ENCODE measurements at regions not wholly inside any gene's neighbourhood (a gene's known extent, or its start where the extent isn't known, plus 50 kb on each side); places are given as distances from the start of the nearest gene placed in this dataset.

DNA sequence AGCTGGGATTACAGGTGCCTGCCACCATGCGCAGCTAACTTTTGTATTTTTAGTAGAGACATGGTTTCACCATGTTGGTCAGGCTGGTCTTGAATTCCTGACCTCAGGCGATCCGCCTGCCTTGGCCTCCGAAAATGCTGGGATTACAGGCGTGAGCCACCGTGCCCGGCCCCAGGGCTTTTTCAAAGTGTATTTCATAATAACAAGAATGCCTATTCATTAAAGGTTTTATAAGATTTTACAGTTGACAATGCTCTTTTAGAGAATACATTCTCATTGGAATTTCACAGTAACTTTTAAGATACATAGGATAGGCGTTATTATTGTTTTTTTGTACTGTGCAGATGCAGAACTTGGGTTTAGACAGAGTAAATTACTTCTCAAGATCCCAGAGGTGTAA is 52.6 kb upstream of the PTPRK start:
- ChIA-PET RAD21 (ENCODE audit: unreplicated experiment) (no interaction called here), SMC1A (ENCODE audit: uncharacterized antibody, unreplicated experiment) (no interaction called here), POLR2A (no interaction called here), CTCF (no interaction called here)
- Histone ChIP-seq H3K4me1 (ENCODE audit: control insufficient read depth, insufficient read depth, low read length) (no peaks in the 10 kb centered on the region), H3K9me3 (replicated peaks; ENCODE audit: control insufficient read depth, insufficient read depth, low read length) (no peaks in the 10 kb centered on the region), H3K9ac (ENCODE audit: control insufficient read depth, insufficient read depth, low read length) (no peak overlapping the region), H3K4me2 (ENCODE audit: control insufficient read depth, insufficient read depth) (no peak overlapping the region), H3K4me3 (no peak overlapping the region), H3K79me2 (ENCODE audit: control insufficient read depth, insufficient read depth, low read length) (no peaks in the 10 kb centered on the region), H3K36me3 (ENCODE audit: control insufficient read depth in 2 of 2, insufficient read depth in 2 of 2, low read length in 1 of 2) (no peaks in the 10 kb centered on the region), H4K20me1 (ENCODE audit: control insufficient read depth, insufficient read depth) (no peaks in the 10 kb centered on the region), H2AFZ (ENCODE audit: control insufficient read depth, low read depth, low read length) (no peak overlapping the region), H3K27ac (ENCODE audit: control insufficient read depth, insufficient read depth) (no peak overlapping the region), H3K27me3 (replicated peaks in 1 of 2; ENCODE audit: control insufficient read depth in 2 of 2, insufficient read depth in 2 of 2, low read length in 1 of 2) (no peaks in the 10 kb centered on the region)
- in situ Hi-C loops (cut with MboI): no loop called here
- no peak for TF ChIP-seq EED (IDR thresholded peaks at IDR 0.05; ENCODE audit: low read depth)
- TF ChIP-seq NR2F1 (conservative IDR thresholded peaks at IDR 0.05): no peak
- TF ChIP-seq SUPT20H (IDR thresholded peaks at IDR 0.05; ENCODE audit: borderline replicate concordance, control insufficient read depth, low read depth, low read length): no peak
- TF ChIP-seq, protein P1, sequence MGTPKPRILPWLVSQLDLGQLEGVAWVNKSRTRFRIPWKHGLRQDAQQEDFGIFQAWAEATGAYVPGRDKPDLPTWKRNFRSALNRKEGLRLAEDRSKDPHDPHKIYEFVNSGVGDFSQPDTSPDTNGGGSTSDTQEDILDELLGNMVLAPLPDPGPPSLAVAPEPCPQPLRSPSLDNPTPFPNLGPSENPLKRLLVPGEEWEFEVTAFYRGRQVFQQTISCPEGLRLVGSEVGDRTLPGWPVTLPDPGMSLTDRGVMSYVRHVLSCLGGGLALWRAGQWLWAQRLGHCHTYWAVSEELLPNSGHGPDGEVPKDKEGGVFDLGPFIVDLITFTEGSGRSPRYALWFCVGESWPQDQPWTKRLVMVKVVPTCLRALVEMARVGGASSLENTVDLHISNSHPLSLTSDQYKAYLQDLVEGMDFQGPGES (IDR thresholded peaks at IDR 0.05): no peak
- no peak for TF ChIP-seq RAD21 (IDR thresholded peaks at IDR 0.05; ENCODE audit: insufficient read depth, low read depth, low read length)
- no peak for TF ChIP-seq NFYA (IDR thresholded peaks at IDR 0.05; ENCODE audit: borderline replicate concordance, low read depth, low read length)
- TF ChIP-seq, protein P2, sequence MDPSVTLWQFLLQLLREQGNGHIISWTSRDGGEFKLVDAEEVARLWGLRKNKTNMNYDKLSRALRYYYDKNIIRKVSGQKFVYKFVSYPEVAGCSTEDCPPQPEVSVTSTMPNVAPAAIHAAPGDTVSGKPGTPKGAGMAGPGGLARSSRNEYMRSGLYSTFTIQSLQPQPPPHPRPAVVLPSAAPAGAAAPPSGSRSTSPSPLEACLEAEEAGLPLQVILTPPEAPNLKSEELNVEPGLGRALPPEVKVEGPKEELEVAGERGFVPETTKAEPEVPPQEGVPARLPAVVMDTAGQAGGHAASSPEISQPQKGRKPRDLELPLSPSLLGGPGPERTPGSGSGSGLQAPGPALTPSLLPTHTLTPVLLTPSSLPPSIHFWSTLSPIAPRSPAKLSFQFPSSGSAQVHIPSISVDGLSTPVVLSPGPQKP (IDR thresholded peaks at IDR 0.05; ENCODE audit: low read depth, low read length): no peak
- no peak for TF ChIP-seq STAT3 (IDR thresholded peaks at IDR 0.05; ENCODE audit: low read depth, low read length)
- TF ChIP-seq GABPA (IDR thresholded peaks at IDR 0.05; ENCODE audit: low read depth): no peak
- no peak for TF ChIP-seq ZBED1 (IDR thresholded peaks at IDR 0.05; ENCODE audit: borderline replicate concordance)
- TF ChIP-seq ESRRA (IDR thresholded peaks at IDR 0.05; ENCODE audit: low read length): no peak
- no peak for TF ChIP-seq IRF4 (IDR thresholded peaks at IDR 0.05; ENCODE audit: low read depth, low read length)
- TF ChIP-seq SMAD5 (IDR thresholded peaks at IDR 0.05; ENCODE audit: low read depth): no peak
- no peak for TF ChIP-seq SIX5 (IDR thresholded peaks at IDR 0.05; ENCODE audit: low read depth, low read length, severe bottlenecking)
- TF ChIP-seq, protein P3, sequence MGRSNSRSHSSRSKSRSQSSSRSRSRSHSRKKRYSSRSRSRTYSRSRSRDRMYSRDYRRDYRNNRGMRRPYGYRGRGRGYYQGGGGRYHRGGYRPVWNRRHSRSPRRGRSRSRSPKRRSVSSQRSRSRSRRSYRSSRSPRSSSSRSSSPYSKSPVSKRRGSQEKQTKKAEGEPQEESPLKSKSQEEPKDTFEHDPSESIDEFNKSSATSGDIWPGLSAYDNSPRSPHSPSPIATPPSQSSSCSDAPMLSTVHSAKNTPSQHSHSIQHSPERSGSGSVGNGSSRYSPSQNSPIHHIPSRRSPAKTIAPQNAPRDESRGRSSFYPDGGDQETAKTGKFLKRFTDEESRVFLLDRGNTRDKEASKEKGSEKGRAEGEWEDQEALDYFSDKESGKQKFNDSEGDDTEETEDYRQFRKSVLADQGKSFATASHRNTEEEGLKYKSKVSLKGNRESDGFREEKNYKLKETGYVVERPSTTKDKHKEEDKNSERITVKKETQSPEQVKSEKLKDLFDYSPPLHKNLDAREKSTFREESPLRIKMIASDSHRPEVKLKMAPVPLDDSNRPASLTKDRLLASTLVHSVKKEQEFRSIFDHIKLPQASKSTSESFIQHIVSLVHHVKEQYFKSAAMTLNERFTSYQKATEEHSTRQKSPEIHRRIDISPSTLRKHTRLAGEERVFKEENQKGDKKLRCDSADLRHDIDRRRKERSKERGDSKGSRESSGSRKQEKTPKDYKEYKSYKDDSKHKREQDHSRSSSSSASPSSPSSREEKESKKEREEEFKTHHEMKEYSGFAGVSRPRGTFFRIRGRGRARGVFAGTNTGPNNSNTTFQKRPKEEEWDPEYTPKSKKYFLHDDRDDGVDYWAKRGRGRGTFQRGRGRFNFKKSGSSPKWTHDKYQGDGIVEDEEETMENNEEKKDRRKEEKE (IDR thresholded peaks at IDR 0.05): no peak
- TF ChIP-seq HCFC1 (IDR thresholded peaks at IDR 0.05; ENCODE audit: low read length): no peak
- TF ChIP-seq TCF12 (IDR thresholded peaks at IDR 0.05; ENCODE audit: low read depth, low read length): no peak
- TF ChIP-seq, protein P4, sequence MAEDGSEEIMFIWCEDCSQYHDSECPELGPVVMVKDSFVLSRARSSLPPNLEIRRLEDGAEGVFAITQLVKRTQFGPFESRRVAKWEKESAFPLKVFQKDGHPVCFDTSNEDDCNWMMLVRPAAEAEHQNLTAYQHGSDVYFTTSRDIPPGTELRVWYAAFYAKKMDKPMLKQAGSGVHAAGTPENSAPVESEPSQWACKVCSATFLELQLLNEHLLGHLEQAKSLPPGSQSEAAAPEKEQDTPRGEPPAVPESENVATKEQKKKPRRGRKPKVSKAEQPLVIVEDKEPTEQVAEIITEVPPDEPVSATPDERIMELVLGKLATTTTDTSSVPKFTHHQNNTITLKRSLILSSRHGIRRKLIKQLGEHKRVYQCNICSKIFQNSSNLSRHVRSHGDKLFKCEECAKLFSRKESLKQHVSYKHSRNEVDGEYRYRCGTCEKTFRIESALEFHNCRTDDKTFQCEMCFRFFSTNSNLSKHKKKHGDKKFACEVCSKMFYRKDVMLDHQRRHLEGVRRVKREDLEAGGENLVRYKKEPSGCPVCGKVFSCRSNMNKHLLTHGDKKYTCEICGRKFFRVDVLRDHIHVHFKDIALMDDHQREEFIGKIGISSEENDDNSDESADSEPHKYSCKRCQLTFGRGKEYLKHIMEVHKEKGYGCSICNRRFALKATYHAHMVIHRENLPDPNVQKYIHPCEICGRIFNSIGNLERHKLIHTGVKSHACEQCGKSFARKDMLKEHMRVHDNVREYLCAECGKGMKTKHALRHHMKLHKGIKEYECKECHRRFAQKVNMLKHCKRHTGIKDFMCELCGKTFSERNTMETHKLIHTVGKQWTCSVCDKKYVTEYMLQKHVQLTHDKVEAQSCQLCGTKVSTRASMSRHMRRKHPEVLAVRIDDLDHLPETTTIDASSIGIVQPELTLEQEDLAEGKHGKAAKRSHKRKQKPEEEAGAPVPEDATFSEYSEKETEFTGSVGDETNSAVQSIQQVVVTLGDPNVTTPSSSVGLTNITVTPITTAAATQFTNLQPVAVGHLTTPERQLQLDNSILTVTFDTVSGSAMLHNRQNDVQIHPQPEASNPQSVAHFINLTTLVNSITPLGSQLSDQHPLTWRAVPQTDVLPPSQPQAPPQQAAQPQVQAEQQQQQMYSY (CRISPR knock-in tag; IDR thresholded peaks at IDR 0.05): no peak
- DNase-seq (ENCODE audit: low read depth, low spot score) (no peak), FAIRE-seq (no peak), ATAC-seq (no peak)
- WGBS (ENCODE audit: insufficient coverage, insufficient replicate concordance, low lambda C conversion rate, missing lambda C conversion rate): 54% methylated on average over 8 of the region's 8 CpGs
- no TSS peak for BruUV-seq (replicated peaks)
- intact Hi-C loops (cut with micrococcal nuclease; ENCODE audit: unreplicated experiment): no loop called here

All from GM12878 (cell line).